Smooth muscle cell (in vitro differentiated cells): ENCODE measurements at regions not wholly inside any gene's neighbourhood (a gene's known extent, or its start where the extent isn't known, plus 50 kb on each side); places are given as distances from the start of the nearest gene placed in this dataset.

ENCODE experiments used
- DNase-seq: peaks from one replicate; lab custom pipeline; 2025; ENCODE audit not compliant: unreplicated experiment; lab: John Stamatoyannopoulos, UW
- H2AFZ ChIP-seq: fragments of 200-600 bp; sonication (generic); 2 replicates; pipeline ENCODE4 v1.6.0; 2016; ENCODE audit warnings: antibody characterized with exemption, low read depth, mild to moderate bottlenecking
- H3F3A ChIP-seq: fragments of 200-600 bp; sonication (generic); 2 replicates; pipeline ENCODE4 v1.6.0; 2017; ENCODE audit warnings: antibody characterized with exemption, low read depth
- H3K27ac ChIP-seq: fragments of 200-600 bp; sonication (generic); 2 replicates; pipeline ENCODE4 v1.5.1; 2016; ENCODE audit warnings: low read depth, mild to moderate bottlenecking
- H3K27me3 ChIP-seq: fragments of 200-600 bp; sonication (generic); 2 replicates; pipeline ENCODE4 v1.6.1; 2016; ENCODE audit warnings: low read depth, mild to moderate bottlenecking
- H3K36me3 ChIP-seq: fragments of 200-600 bp; sonication (generic); 2 replicates; pipeline ENCODE4 v1.5.1; 2016; ENCODE audit warnings: low read depth
- H3K4me1 ChIP-seq: fragments of 200-600 bp; sonication (generic); 2 replicates; pipeline ENCODE4 v1.5.1; 2016; ENCODE audit warnings: low read depth
- H3K4me2 ChIP-seq: fragments of 200-600 bp; sonication (generic); 2 replicates; pipeline ENCODE4 v1.6.0; 2016; ENCODE audit warnings: mild to moderate bottlenecking
- H3K4me3 ChIP-seq: fragments of 200-600 bp; sonication (generic); 2 replicates; pipeline ENCODE4 v1.5.1; 2016; ENCODE audit warnings: mild to moderate bottlenecking
- H3K79me2 ChIP-seq: fragments of 200-600 bp; sonication (generic); 2 replicates; pipeline ENCODE4 v1.6.0; 2016; ENCODE audit warnings: low read depth, mild to moderate bottlenecking
- H3K9ac ChIP-seq: fragments of 200-600 bp; sonication (generic); 2 replicates; pipeline ENCODE4 v1.6.0; 2016; ENCODE audit warnings: low read depth
- H3K9me3 ChIP-seq: fragments of 200-600 bp; sonication (generic); replicated peaks from 2 replicates; pipeline ENCODE4 v1.5.1; 2016; ENCODE audit warnings: low read depth
- H4K20me1 ChIP-seq: fragments of 200-600 bp; sonication (generic); 2 replicates; pipeline ENCODE4 v1.6.0; 2016; ENCODE audit warnings: low read depth
- WGBS: methylation state at CpG from one replicate; pipeline ENCODE4 v1.1.7; 2016; ENCODE audit warnings: low lambda C conversion rate; 5-methylcytosine and 5-hydroxymethylcytosine counted together
- TF ChIP-seq, protein P1 (sequence below): fragments of 200-600 bp; sonication (generic); IDR thresholded peaks from 2 replicates; pipeline ENCODE4 v1.5.1; 2017; ENCODE audit warnings: borderline replicate concordance, mild to moderate bottlenecking, antibody characterized with exemption; ENCODE audit not compliant: insufficient read depth, poor library complexity, severe bottlenecking

DNA sequence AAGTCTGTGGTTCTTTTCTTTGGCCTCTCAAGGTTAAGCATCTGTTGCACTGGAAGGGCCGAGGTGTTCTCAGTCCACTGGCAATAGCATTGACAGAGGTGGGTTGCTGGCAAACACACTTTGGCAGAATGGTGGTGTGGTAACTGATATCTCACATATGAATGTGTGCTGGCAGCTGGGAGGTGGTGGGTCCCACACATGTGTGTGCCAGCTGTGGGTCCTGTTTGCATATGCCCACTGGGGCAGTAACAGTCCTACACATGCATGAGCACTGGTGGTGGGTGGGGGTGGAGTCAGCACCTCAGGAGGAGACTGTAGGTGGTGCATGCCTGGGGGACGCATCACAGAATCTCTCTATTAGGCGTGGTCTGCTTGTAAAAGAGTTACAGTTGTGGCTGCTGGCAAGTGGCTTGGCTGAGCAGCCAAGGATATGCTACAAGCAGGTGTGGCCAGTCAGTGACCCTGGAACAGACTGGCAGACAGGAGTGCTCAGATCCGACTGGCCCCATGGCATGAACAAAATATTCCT, 934.3 kb downstream of the GRIK2 start:
- no peaks in the 10 kb centered on the region for H3K79me2 ChIP-seq
- DNase-seq, result no peak
- no peaks in the 10 kb centered on the region for H3F3A ChIP-seq
- no peak overlapping the region for H2AFZ ChIP-seq
- TF ChIP-seq, protein P1, sequence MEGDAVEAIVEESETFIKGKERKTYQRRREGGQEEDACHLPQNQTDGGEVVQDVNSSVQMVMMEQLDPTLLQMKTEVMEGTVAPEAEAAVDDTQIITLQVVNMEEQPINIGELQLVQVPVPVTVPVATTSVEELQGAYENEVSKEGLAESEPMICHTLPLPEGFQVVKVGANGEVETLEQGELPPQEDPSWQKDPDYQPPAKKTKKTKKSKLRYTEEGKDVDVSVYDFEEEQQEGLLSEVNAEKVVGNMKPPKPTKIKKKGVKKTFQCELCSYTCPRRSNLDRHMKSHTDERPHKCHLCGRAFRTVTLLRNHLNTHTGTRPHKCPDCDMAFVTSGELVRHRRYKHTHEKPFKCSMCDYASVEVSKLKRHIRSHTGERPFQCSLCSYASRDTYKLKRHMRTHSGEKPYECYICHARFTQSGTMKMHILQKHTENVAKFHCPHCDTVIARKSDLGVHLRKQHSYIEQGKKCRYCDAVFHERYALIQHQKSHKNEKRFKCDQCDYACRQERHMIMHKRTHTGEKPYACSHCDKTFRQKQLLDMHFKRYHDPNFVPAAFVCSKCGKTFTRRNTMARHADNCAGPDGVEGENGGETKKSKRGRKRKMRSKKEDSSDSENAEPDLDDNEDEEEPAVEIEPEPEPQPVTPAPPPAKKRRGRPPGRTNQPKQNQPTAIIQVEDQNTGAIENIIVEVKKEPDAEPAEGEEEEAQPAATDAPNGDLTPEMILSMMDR, result no peak
- H3K27me3 ChIP-seq, result no peaks in the 10 kb centered on the region
- no peak overlapping the region for H3K27ac ChIP-seq
- no peaks in the 10 kb centered on the region for H3K9me3 ChIP-seq
- no peak overlapping the region for H3K4me3 ChIP-seq
- no peaks in the 10 kb centered on the region for H3K4me1 ChIP-seq
- H4K20me1 ChIP-seq, result no peaks in the 10 kb centered on the region
- 93% methylated on average over 4 of the region's 4 CpGs for WGBS
- no peak overlapping the region for H3K4me2 ChIP-seq
- H3K36me3 ChIP-seq, result no peaks in the 10 kb centered on the region
- H3K9ac ChIP-seq, result no peak overlapping the region

DNA sequence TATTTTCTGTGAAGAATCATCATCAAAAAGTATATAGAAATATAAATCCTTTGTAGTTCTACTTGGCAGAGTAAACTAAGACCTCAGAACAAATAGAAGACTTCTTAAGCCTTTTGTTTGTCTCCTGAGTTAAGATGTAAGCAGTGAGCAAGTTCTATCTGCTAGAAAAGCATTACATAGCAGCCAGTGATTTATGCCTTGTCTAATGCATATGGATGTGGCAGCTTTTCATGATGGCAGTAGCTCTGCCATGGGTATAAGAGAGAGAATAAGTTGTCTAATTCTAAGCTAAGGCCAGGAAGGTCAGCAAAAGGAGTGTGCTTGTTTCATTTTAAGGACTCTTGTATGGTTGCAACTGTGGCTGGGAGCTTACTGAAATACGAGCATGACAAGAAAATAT, 920.2 kb downstream of the GRIK2 start:
- H3K4me2 ChIP-seq, result no peak overlapping the region
- no peak overlapping the region for H3K9ac ChIP-seq
- H3K9me3 ChIP-seq, result no peaks in the 10 kb centered on the region
- H3K4me1 ChIP-seq, result no peaks in the 10 kb centered on the region
- 81% methylated on average over 1 of the region's 1 CpG for WGBS
- H3F3A ChIP-seq, result no peaks in the 10 kb centered on the region
- H3K4me3 ChIP-seq, result no peak overlapping the region
- H3K27ac ChIP-seq, result no peak overlapping the region
- no peaks in the 10 kb centered on the region for H4K20me1 ChIP-seq
- no peaks in the 10 kb centered on the region for H3K27me3 ChIP-seq
- DNase-seq, result no peak
- H3K36me3 ChIP-seq, result no peaks in the 10 kb centered on the region
- TF ChIP-seq, protein P1, result no peak
- H3K79me2 ChIP-seq, result no peaks in the 10 kb centered on the region
- H2AFZ ChIP-seq, result peak overlapping the region; percentile 14

DNA sequence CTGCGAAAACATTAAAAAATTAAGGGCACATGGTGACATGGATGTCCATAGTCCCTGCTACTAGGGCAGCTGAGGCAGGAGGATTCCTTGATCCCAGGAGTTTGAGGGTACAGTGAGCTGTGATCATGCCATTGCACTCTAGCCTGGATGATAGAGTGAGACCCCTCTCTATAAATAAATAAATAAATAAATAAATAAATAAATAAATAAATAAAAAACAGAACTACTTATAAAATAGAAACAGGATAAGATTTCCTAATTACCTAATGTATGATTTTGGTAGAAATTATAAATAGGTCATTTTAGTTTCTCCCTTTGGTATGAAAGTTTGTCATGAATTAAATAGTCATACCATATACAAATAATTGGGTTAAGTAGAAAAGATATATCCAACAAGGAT, 916.2 kb downstream of the GRIK2 start:
- TF ChIP-seq, protein P1, result no peak
- no peak overlapping the region for H3K4me2 ChIP-seq
- no peak overlapping the region for H3K27ac ChIP-seq
- DNase-seq, result no peak
- 95% methylated on average over 1 of the region's 1 CpG for WGBS
- no peaks in the 10 kb centered on the region for H3K4me1 ChIP-seq
- no peaks in the 10 kb centered on the region for H3K36me3 ChIP-seq
- no peaks in the 10 kb centered on the region for H4K20me1 ChIP-seq
- no peak overlapping the region for H3K4me3 ChIP-seq
- H3F3A ChIP-seq, result no peaks in the 10 kb centered on the region
- H2AFZ ChIP-seq, result no peak overlapping the region
- no peaks in the 10 kb centered on the region for H3K27me3 ChIP-seq
- H3K9ac ChIP-seq, result no peak overlapping the region
- H3K79me2 ChIP-seq, result no peaks in the 10 kb centered on the region
- H3K9me3 ChIP-seq, result no peaks in the 10 kb centered on the region

DNA sequence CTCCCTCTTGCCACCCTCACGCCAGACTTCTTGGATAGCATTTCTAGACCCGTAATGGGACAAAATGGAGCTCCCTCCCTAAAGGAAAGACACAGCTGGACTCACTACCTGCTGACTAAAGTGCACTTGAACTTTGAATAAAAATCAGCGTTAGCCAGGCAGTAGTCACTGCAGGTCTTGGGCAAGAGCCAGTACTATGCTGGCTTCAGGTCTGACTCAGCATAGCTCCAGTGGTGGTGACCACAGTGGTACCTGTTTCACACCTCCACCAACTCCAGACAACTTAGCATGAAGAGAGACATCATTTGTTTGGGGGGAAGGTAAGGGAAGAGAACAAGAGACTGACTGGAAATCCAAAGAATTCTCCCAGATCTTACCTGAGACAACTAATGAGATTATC, 906.8 kb downstream of the GRIK2 start:
- H3K9ac ChIP-seq, result no peak overlapping the region
- no peak for DNase-seq
- no peak overlapping the region for H2AFZ ChIP-seq
- WGBS, result 88% methylated on average over 3 of the region's 3 CpGs
- H3K4me1 ChIP-seq, result no peaks in the 10 kb centered on the region
- H3K79me2 ChIP-seq, result no peaks in the 10 kb centered on the region
- no peak overlapping the region for H3K27ac ChIP-seq
- no peaks in the 10 kb centered on the region for H3K36me3 ChIP-seq
- no peak overlapping the region for H3K4me2 ChIP-seq
- no peaks in the 10 kb centered on the region for H3K27me3 ChIP-seq
- no peaks in the 10 kb centered on the region for H4K20me1 ChIP-seq
- H3F3A ChIP-seq, result no peaks in the 10 kb centered on the region
- H3K4me3 ChIP-seq, result no peak overlapping the region
- no peaks in the 10 kb centered on the region for H3K9me3 ChIP-seq
- TF ChIP-seq, protein P1, result no peak
